ENCODE measurements at regions not wholly inside any gene's neighbourhood (a gene's known extent, or its start where the extent isn't known, plus 50 kb on each side); places are given as distances from the start of the nearest gene placed in this dataset.

- TF ChIP-seq POLR2A (IDR thresholded peaks at IDR 0.05) = no peak
- TF ChIP-seq CTCF (IDR thresholded peaks at IDR 0.05) = no peak
These were observed 57.6 kb upstream of the SEPTIN5 start for GRCh38 chr22:19656541-19657251.
